Activated CD8-positive, alpha-beta memory T cell treated with anti-CD3 and anti-CD28 coated beads, Interleukin-2, amount 10 ng/mL, durations not matched to agents 7 days and 5 days (primary cell): ENCODE measurements at regions not wholly inside any gene's neighbourhood (a gene's known extent, or its start where the extent isn't known, plus 50 kb on each side); places are given as distances from the start of the nearest gene placed in this dataset.

ENCODE experiments used
- ATAC-seq: fragments of 150-1000 bp; cut with Tn5 transposase; one replicate; pipeline ENCODE4 v1.10.0; 2021; ENCODE audit warnings: moderate library complexity
- CTCF ChIA-PET: fragments of 350-600 bp; sonication (Branson Sonifier 250); formaldehyde crosslinking; loops from one replicate; lab custom pipeline; 2021; ENCODE audit warnings: antibody characterized with exemption; lab: Charles Lee
- DNase-seq: peaks from one replicate; pipeline ENCODE4 v3.0.0-alpha.2; 2020
- H3K27ac Mint-ChIP-seq: one replicate; pipeline ENCODE4 v1.8.0; 2021; ENCODE audit warnings: mild to moderate bottlenecking, mixed read lengths
- H3K27me3 Mint-ChIP-seq: one replicate; pipeline ENCODE4 v1.8.0; 2021; ENCODE audit warnings: mixed read lengths
- H3K36me3 Mint-ChIP-seq: one replicate; pipeline ENCODE4 v1.8.0; 2021; ENCODE audit warnings: mild to moderate bottlenecking, mixed read lengths
- H3K4me1 Mint-ChIP-seq: one replicate; pipeline ENCODE4 v1.8.0; 2021; ENCODE audit warnings: mixed read lengths
- H3K4me3 Mint-ChIP-seq: one replicate; pipeline ENCODE4 v1.8.0; 2021; ENCODE audit warnings: mild to moderate bottlenecking, moderate library complexity, mixed read lengths
- H3K9me3 Mint-ChIP-seq: one replicate; pipeline ENCODE4 v1.8.0; 2022; ENCODE audit warnings: low read depth, mixed read lengths

- DNase-seq (no peak), ATAC-seq (no peak)
- H3K4me1 Mint-ChIP-seq = no peaks in the 10 kb centered on the region
- H3K9me3 Mint-ChIP-seq = no peaks in the 10 kb centered on the region
- no peak overlapping the region for H3K4me3 Mint-ChIP-seq
- CTCF ChIA-PET = interaction anchor here (1.6 kb wide), 1 partner anchor 13 kb away, joined by 9 read pairs; no protein-coding TSS in a partner anchor
- H3K27me3 Mint-ChIP-seq = peaks cover 10% of the 10 kb centered on the region
- no peak overlapping the region for H3K27ac Mint-ChIP-seq
- H3K36me3 Mint-ChIP-seq = no peaks in the 10 kb centered on the region
Measured at GRCh38 chr12:107144441-107144840, 51.1 kb upstream of the CRY1 start.

DNA sequence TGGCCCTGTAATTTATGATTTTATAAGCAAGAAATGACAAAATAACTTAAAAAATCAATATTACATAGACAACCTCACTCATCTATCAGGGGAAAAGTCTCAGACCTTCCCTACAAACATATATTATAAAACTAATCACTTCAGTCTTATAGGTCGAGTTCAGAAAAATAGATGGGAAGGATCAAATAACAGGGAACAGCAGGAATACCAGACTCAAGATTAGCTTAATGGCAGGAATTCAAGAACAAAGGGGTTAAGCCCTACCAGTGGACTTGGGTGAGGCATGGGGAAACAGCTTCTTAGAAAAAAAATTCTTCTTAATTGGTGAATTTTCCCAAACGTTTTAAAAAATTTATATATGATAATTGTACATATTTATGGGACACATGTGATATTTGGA, 51.6 kb upstream of the CRY1 start:
- CTCF ChIA-PET = no interaction called here

GRCh38 chr12:107145397-107145796, 52.0 kb upstream of the CRY1 start:
- Mint-ChIP-seq H3K27ac (no peak overlapping the region), H3K4me1 (no peaks in the 10 kb centered on the region), H3K9me3 (no peaks in the 10 kb centered on the region), H3K4me3 (no peak overlapping the region), H3K36me3 (no peaks in the 10 kb centered on the region), H3K27me3 (peaks cover 10% of the 10 kb centered on the region)
- ATAC-seq (no peak), DNase-seq (no peak)
- CTCF ChIA-PET = no interaction called here

More for the DNA sequence above, 51.6 kb upstream of the CRY1 start:
- H3K9me3 Mint-ChIP-seq = no peaks in the 10 kb centered on the region
- H3K4me1 Mint-ChIP-seq = no peaks in the 10 kb centered on the region
- H3K27ac Mint-ChIP-seq = no peak overlapping the region
- no peak for ATAC-seq
- DNase-seq = no peak
- peaks cover 10% of the 10 kb centered on the region for H3K27me3 Mint-ChIP-seq
- H3K4me3 Mint-ChIP-seq = no peak overlapping the region
- no peaks in the 10 kb centered on the region for H3K36me3 Mint-ChIP-seq

DNA sequence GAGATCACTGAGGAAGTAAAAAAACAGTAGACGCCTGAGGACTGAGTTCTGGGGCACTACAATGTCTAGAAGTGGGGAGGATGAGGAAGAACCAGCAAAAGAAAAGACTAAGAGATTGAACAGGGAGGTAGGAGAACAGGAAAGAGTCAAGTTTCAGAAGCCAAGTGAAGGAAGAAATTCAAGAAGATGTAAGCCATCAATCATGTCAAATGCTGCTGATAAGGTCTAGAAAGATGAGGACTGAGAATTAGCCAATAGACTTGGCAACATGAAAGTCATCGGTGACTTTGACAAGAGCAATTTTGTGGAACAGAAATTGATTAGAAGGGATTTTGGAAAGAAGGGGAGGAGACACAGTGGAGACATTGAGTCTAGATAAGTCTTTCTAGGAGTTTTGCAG, 54.8 kb upstream of the CRY1 start:
- Mint-ChIP-seq H3K4me1 (no peaks in the 10 kb centered on the region), H3K4me3 (no peak overlapping the region), H3K9me3 (no peaks in the 10 kb centered on the region), H3K27ac (no peak overlapping the region), H3K27me3 (peaks cover 10% of the 10 kb centered on the region), H3K36me3 (no peaks in the 10 kb centered on the region)
- no peak for ATAC-seq
- CTCF ChIA-PET = no interaction called here
- DNase-seq = no peak

DNA sequence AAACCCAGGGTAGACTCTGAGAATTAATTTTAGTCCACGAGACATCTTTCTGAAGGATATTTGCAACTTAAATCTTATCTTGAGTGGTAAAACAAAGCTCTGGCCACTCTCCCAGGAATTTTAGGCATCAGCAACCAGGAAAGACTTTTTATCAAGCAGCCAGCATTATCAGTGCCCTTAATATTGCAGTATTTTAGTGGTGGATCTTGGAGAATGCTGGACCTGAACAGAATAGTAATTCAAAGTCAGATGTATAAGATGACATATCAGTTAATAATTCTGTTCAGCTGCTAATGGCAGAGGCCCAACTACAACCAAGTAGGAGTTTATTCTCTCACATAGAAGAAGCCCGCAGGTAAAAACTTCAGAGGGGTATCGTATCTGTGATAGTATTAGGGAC, 59.0 kb upstream of the CRY1 start:
- ATAC-seq (no peak), DNase-seq (no peak)
- Mint-ChIP-seq H3K9me3 (no peaks in the 10 kb centered on the region), H3K4me1 (no peaks in the 10 kb centered on the region), H3K27me3 (peaks cover 17% of the 10 kb centered on the region), H3K4me3 (no peak overlapping the region), H3K36me3 (no peaks in the 10 kb centered on the region), H3K27ac (no peak overlapping the region)
- CTCF ChIA-PET = no interaction called here

DNA sequence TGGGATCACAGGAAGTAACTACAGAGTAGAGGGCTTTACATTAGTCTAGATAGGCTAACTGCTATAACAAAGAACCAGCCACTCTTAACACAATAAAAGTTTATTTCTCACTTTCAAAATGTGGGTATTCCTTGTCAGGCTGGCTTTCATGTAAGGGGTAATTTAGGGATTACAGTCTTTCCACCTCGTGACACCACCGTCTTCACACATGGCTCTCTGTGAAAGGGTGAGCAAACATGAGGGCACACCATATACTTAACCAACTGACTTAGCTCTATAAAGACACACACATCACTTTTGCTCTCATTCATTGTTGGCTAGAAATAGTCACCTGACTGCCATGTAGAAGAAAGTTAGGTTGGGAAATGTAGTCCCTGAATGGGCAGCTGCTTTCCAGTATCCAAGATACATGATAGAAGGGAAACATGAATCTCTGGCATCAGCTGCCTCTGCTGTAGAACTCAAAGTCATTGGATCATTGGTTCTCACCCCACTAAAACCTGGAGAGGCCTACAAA, 66.1 kb upstream of the CRY1 start:
- ATAC-seq (no peak), DNase-seq (no peak)
- Mint-ChIP-seq H3K27me3 (peaks cover 65% of the 10 kb centered on the region), H3K9me3 (no peaks in the 10 kb centered on the region), H3K27ac (no peak overlapping the region), H3K4me1 (no peaks in the 10 kb centered on the region), H3K36me3 (no peaks in the 10 kb centered on the region), H3K4me3 (no peak overlapping the region)
- CTCF ChIA-PET = interaction anchor here (1.0 kb wide), 1 partner anchor 20 kb away, joined by 3 read pairs; no protein-coding TSS in a partner anchor

- CTCF ChIA-PET = no interaction called here
Measured at GRCh38 chr12:107163413-107163812, 70.1 kb upstream of the CRY1 start.

GRCh38 chr12:107164392-107164791, 71.0 kb upstream of the CRY1 start:
- ATAC-seq (no peak), DNase-seq (no peak)
- no peaks in the 10 kb centered on the region for H3K36me3 Mint-ChIP-seq
- CTCF ChIA-PET = no interaction called here
- no peaks in the 10 kb centered on the region for H3K9me3 Mint-ChIP-seq
- H3K27ac Mint-ChIP-seq = no peak overlapping the region
- peaks cover 45% of the 10 kb centered on the region for H3K27me3 Mint-ChIP-seq
- H3K4me3 Mint-ChIP-seq = no peak overlapping the region
- H3K4me1 Mint-ChIP-seq = no peaks in the 10 kb centered on the region

More at GRCh38 chr12:107163413-107163812, 70.1 kb upstream of the CRY1 start:
- Mint-ChIP-seq H3K4me3 (no peak overlapping the region), H3K9me3 (no peaks in the 10 kb centered on the region), H3K4me1 (no peaks in the 10 kb centered on the region), H3K36me3 (no peaks in the 10 kb centered on the region), H3K27me3 (peaks cover 49% of the 10 kb centered on the region), H3K27ac (no peak overlapping the region)
- no peak for ATAC-seq
- no peak for DNase-seq

GRCh38 chr12:107165581-107165980, 72.2 kb upstream of the CRY1 start:
- no peaks in the 10 kb centered on the region for H3K36me3 Mint-ChIP-seq
- CTCF ChIA-PET = no interaction called here
- H3K27me3 Mint-ChIP-seq = peaks cover 41% of the 10 kb centered on the region
- H3K9me3 Mint-ChIP-seq = no peaks in the 10 kb centered on the region
- H3K4me3 Mint-ChIP-seq = no peak overlapping the region
- no peak overlapping the region for H3K27ac Mint-ChIP-seq
- ATAC-seq (no peak), DNase-seq (no peak)
- H3K4me1 Mint-ChIP-seq = no peaks in the 10 kb centered on the region

DNA sequence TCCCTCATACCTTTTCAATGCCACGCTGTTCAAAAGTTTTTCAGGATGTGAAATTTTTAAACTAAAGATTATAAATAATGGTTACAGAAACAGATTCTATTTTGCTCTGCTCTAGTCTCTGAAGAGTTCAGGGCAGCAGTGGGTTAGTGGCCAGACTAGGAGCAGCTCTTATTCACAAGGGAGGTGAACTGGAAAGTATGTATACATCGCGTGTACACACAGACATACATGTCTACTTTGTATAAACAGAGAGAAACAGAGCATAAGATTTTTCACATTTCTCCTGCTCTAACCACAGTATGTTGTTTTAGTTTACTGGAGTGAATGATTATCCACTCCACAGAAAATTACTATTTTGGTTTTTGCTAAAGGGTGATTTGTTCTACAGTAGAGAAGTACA, 74.4 kb upstream of the CRY1 start:
- no peak overlapping the region for H3K4me3 Mint-ChIP-seq
- H3K27me3 Mint-ChIP-seq = peaks cover 28% of the 10 kb centered on the region
- ATAC-seq (no peak), DNase-seq (no peak)
- CTCF ChIA-PET = no interaction called here
- no peaks in the 10 kb centered on the region for H3K4me1 Mint-ChIP-seq
- H3K36me3 Mint-ChIP-seq = no peaks in the 10 kb centered on the region
- H3K27ac Mint-ChIP-seq = no peak overlapping the region
- no peaks in the 10 kb centered on the region for H3K9me3 Mint-ChIP-seq

GRCh38 chr12:107169200-107169599, 75.9 kb upstream of the CRY1 start:
- no peak overlapping the region for H3K27ac Mint-ChIP-seq
- CTCF ChIA-PET = no interaction called here
- H3K4me3 Mint-ChIP-seq = no peak overlapping the region
- H3K36me3 Mint-ChIP-seq = no peaks in the 10 kb centered on the region
- H3K27me3 Mint-ChIP-seq = peaks cover 20% of the 10 kb centered on the region
- H3K4me1 Mint-ChIP-seq = no peaks in the 10 kb centered on the region
- ATAC-seq (no peak), DNase-seq (no peak)
- H3K9me3 Mint-ChIP-seq = no peaks in the 10 kb centered on the region

DNA sequence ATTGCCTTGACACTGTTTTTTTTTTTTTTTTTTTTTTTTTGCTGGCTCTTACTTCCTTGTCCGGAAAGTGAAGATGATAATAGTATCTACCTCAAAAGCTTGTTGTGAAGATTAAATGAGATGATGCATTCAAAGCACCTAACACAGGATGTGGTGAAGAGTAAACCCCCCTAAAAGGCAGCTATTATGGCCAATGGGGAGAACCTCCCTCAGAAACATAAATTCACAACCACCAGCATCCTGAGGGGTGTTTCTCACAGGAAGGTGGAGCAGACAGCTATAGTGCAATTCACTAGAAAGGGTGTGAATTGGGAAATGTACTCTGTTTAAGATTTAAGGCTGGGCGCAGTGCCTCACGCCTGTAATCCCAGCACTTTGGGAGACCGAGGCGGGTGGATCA, 85.4 kb upstream of the CRY1 start:
- Mint-ChIP-seq H3K27ac (no peak overlapping the region), H3K9me3 (no peaks in the 10 kb centered on the region), H3K27me3 (peaks cover 23% of the 10 kb centered on the region), H3K4me1 (peaks cover 11% of the 10 kb centered on the region), H3K36me3 (peaks cover 1% of the 10 kb centered on the region), H3K4me3 (no peak overlapping the region)
- DNase-seq = peak; percentile 41
- CTCF ChIA-PET = interaction anchor here (1.0 kb wide), 1 partner anchor 19 kb away, joined by 3 read pairs; no protein-coding TSS in a partner anchor
- ATAC-seq = peak; percentile 53

DNA sequence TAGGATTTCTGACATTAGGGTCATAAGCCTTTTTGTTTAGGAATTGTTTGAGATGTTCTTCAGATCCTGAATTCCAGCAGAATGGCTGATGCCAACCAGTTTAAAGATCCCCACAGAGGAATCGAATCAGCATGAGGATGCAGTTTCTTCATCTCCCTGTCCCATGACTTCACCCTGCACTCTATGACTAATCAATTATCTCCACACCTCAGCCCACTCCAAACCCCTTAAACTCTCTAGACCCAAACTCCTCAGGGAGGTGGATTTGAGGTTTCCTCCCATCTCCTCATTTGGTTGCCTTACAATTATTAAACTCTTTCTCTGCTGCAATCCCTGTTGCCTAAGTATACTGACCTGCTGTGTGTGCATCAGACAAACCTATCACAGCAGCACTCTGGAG, 86.5 kb upstream of the CRY1 start:
- ATAC-seq (no peak), DNase-seq (no peak)

GRCh38 chr12:107180272-107180671, 86.9 kb upstream of the CRY1 start:
- H3K36me3 Mint-ChIP-seq = peaks cover 1% of the 10 kb centered on the region
- H3K27ac Mint-ChIP-seq = no peak overlapping the region
- ATAC-seq = no peak
- no peak overlapping the region for H3K4me3 Mint-ChIP-seq
- peaks cover 11% of the 10 kb centered on the region for H3K4me1 Mint-ChIP-seq
- H3K9me3 Mint-ChIP-seq = no peaks in the 10 kb centered on the region
- no peak for DNase-seq
- CTCF ChIA-PET = no interaction called here
- peaks cover 21% of the 10 kb centered on the region for H3K27me3 Mint-ChIP-seq

More for the DNA sequence above, 86.5 kb upstream of the CRY1 start:
- CTCF ChIA-PET = interaction anchor here (1.0 kb wide), 1 partner anchor 20 kb away, joined by 3 read pairs; no protein-coding TSS in a partner anchor
- H3K4me1 Mint-ChIP-seq = peaks cover 11% of the 10 kb centered on the region
- H3K9me3 Mint-ChIP-seq = no peaks in the 10 kb centered on the region
- H3K4me3 Mint-ChIP-seq = no peak overlapping the region
- peaks cover 25% of the 10 kb centered on the region for H3K27me3 Mint-ChIP-seq
- H3K36me3 Mint-ChIP-seq = peaks cover 1% of the 10 kb centered on the region
- no peak overlapping the region for H3K27ac Mint-ChIP-seq
